ENCODE measurements at regions not wholly inside any gene's neighbourhood (a gene's known extent, or its start where the extent isn't known, plus 50 kb on each side); places are given as distances from the start of the nearest gene placed in this dataset.

DNA sequence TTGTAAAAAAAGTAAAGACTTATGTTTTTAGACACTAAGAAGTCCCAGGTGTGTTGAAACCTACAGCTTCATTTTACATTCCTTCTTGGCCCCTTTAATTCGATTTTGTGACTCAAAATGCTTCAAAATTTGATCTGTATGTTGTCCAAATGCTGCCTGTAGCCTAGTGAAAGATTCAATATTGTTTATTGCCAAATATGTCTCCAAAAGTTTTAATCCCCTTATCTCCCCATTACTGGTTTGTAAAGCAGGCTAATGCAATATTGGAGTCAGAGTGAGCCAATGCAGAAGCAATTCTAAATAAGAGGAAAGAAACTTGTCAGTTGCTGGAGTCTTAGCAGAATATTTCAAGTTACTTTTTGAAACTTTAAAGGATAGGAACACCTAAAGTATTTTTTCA is 287.0 kb upstream of the ZC3H15 start:
- H3K27ac Mint-ChIP-seq (ENCODE audit: unreplicated experiment), result no peak overlapping the region
- TF ChIP-seq, protein P1, sequence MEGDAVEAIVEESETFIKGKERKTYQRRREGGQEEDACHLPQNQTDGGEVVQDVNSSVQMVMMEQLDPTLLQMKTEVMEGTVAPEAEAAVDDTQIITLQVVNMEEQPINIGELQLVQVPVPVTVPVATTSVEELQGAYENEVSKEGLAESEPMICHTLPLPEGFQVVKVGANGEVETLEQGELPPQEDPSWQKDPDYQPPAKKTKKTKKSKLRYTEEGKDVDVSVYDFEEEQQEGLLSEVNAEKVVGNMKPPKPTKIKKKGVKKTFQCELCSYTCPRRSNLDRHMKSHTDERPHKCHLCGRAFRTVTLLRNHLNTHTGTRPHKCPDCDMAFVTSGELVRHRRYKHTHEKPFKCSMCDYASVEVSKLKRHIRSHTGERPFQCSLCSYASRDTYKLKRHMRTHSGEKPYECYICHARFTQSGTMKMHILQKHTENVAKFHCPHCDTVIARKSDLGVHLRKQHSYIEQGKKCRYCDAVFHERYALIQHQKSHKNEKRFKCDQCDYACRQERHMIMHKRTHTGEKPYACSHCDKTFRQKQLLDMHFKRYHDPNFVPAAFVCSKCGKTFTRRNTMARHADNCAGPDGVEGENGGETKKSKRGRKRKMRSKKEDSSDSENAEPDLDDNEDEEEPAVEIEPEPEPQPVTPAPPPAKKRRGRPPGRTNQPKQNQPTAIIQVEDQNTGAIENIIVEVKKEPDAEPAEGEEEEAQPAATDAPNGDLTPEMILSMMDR (IDR thresholded peaks at IDR 0.05), result no peak
- H3K36me3 Mint-ChIP-seq (ENCODE audit: unreplicated experiment), result no peaks in the 10 kb centered on the region
- DNase-seq (ENCODE audit: extremely low spot score, unreplicated experiment), result no peak
- no peaks in the 10 kb centered on the region for H3K9me3 Mint-ChIP-seq (ENCODE audit: unreplicated experiment)
- peaks cover 4% of the 10 kb centered on the region for H3K27me3 Mint-ChIP-seq (ENCODE audit: unreplicated experiment)
- no peaks in the 10 kb centered on the region for H3K4me1 Mint-ChIP-seq (ENCODE audit: unreplicated experiment)
- no peak overlapping the region for H3K4me3 Mint-ChIP-seq (ENCODE audit: unreplicated experiment)

DNA sequence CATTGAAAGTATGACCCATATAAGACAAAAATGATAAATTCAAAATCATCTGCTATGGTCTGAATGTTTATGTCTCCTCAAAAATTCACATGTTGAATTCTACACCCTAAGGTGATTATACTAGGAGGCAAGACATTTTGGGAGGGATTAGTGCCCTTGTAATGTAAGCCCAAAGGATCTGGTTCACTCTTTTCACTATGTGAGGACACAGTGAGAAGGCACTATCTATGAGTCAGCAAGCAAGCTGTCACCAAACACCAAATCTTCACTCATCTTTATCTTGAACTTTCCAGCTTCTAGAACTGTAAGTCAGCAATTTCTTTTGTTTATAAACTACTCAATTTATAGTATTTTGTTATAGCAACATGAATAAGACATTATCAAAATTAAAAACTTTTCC is 284.7 kb upstream of the ZC3H15 start:
- H3K4me3 Mint-ChIP-seq (ENCODE audit: unreplicated experiment), result no peak overlapping the region
- H3K36me3 Mint-ChIP-seq (ENCODE audit: unreplicated experiment), result no peaks in the 10 kb centered on the region
- TF ChIP-seq, protein P1 (IDR thresholded peaks at IDR 0.05), result no peak
- H3K27me3 Mint-ChIP-seq (ENCODE audit: unreplicated experiment), result peaks cover 7% of the 10 kb centered on the region
- no peaks in the 10 kb centered on the region for H3K4me1 Mint-ChIP-seq (ENCODE audit: unreplicated experiment)
- no peak overlapping the region for H3K27ac Mint-ChIP-seq (ENCODE audit: unreplicated experiment)
- H3K9me3 Mint-ChIP-seq (ENCODE audit: unreplicated experiment), result no peaks in the 10 kb centered on the region
- DNase-seq (ENCODE audit: extremely low spot score, unreplicated experiment), result no peak

DNA sequence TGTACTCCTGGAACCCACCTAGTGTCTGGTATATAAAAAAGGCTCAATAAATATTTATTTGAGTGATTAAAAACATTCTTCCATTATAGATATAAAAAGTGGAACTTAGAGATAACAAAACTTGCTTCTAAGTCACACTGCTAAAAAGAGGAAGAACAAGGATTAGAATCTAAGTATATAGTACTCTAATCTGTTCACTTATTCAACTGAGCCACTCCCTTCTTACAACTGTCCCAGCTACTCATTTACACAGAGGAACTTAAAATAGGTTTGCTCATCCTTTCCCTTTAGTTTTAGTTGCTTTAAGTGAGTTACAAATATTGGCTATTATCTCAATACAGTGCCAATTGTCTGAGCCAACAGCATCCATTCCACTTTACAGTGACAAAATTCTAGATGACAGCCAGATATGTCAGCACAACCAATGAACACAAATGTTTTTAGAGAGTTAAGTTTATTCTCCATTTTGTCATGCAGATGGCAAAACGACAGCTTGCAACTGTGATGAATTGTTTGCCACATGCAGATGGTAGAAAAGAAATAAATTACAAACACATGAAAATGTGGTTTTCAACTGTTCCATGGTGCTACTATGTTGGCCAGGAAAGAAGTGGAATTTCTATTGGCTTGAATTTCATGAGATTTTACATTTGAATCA is 280.7 kb upstream of the ZC3H15 start:
- Mint-ChIP-seq H3K27me3 (ENCODE audit: unreplicated experiment) (peaks cover 7% of the 10 kb centered on the region), H3K4me1 (ENCODE audit: unreplicated experiment) (no peaks in the 10 kb centered on the region), H3K36me3 (ENCODE audit: unreplicated experiment) (no peaks in the 10 kb centered on the region), H3K9me3 (ENCODE audit: unreplicated experiment) (no peaks in the 10 kb centered on the region), H3K27ac (ENCODE audit: unreplicated experiment) (no peak overlapping the region), H3K4me3 (ENCODE audit: unreplicated experiment) (no peak overlapping the region)
- no peak for DNase-seq (ENCODE audit: extremely low spot score, unreplicated experiment)
- TF ChIP-seq, protein P1 (IDR thresholded peaks at IDR 0.05), result no peak

DNA sequence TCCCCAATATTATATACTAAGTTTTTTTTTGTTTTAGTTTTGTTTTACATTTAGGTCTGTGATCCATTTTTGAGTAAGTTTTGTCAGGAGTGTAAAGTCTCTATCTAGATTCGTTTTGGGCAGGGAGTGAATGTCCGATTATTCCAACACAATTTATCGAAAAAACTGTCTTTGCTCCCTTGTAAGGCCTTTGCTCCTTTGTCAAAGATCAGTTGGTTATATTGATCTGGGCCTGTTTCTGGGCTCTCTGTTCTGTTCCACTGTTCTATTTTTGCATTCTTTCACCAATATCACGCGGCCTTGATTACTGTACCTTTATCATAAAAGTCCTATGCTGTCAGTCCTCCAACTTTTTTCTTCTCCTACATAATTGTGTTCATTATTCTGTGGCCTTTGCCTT is 276.5 kb upstream of the ZC3H15 start:
- H3K27ac Mint-ChIP-seq (ENCODE audit: unreplicated experiment), result no peak overlapping the region
- no peaks in the 10 kb centered on the region for H3K4me1 Mint-ChIP-seq (ENCODE audit: unreplicated experiment)
- H3K36me3 Mint-ChIP-seq (ENCODE audit: unreplicated experiment), result no peaks in the 10 kb centered on the region
- no peak for DNase-seq (ENCODE audit: extremely low spot score, unreplicated experiment)
- H3K9me3 Mint-ChIP-seq (ENCODE audit: unreplicated experiment), result no peaks in the 10 kb centered on the region
- TF ChIP-seq, protein P1 (IDR thresholded peaks at IDR 0.05), result no peak
- H3K4me3 Mint-ChIP-seq (ENCODE audit: unreplicated experiment), result no peak overlapping the region
- H3K27me3 Mint-ChIP-seq (ENCODE audit: unreplicated experiment), result no peaks in the 10 kb centered on the region

DNA sequence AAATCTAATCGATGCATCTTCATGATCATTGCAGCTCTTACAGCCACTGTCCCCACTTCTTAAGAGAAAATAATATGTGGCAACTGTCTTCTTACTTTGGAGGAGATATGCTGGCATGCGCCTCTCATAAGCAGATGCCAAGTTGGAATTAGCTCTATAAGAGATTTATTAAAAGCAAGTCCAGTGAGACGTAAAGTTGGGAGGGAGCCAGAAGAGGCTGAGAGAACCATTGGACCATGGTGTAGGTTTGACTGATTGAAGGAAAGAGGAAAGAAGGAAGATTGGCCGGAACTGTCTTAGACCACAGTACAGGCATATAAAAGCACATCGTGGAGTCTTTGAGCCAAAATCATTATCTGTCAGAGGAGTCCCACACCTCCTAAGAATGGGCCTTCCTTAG is 265.7 kb upstream of the ZC3H15 start:
- no peaks in the 10 kb centered on the region for H3K4me1 Mint-ChIP-seq (ENCODE audit: unreplicated experiment)
- TF ChIP-seq, protein P1 (IDR thresholded peaks at IDR 0.05), result no peak
- no peak for DNase-seq (ENCODE audit: extremely low spot score, unreplicated experiment)
- H3K9me3 Mint-ChIP-seq (ENCODE audit: unreplicated experiment), result peaks cover 15% of the 10 kb centered on the region
- H3K36me3 Mint-ChIP-seq (ENCODE audit: unreplicated experiment), result no peaks in the 10 kb centered on the region
- no peaks in the 10 kb centered on the region for H3K27me3 Mint-ChIP-seq (ENCODE audit: unreplicated experiment)
- H3K4me3 Mint-ChIP-seq (ENCODE audit: unreplicated experiment), result no peak overlapping the region
- no peak overlapping the region for H3K27ac Mint-ChIP-seq (ENCODE audit: unreplicated experiment)
